ENCODE measurements at regions not wholly inside any gene's neighbourhood (a gene's known extent, or its start where the extent isn't known, plus 50 kb on each side); places are given as distances from the start of the nearest gene placed in this dataset.

- TF ChIP-seq POLR2A (IDR thresholded peaks at IDR 0.05), result no peak
- no peak for TF ChIP-seq CTCF (IDR thresholded peaks at IDR 0.05)
These were observed 331.7 kb downstream of the PPARGC1A start for GRCh38 chr4:23558101-23558500.

All from uterus (tissue), 2 donors.